HG03432 (cell line): ENCODE measurements at regions not wholly inside any gene's neighbourhood (a gene's known extent, or its start where the extent isn't known, plus 50 kb on each side); places are given as distances from the start of the nearest gene placed in this dataset.
"Not testable (repeated sequence)": the region's sequence is repeated elsewhere in the genome, so short reads cannot be mapped to it uniquely, and the experiment has no call there.

Experiments used
- ATAC-seq: cut with Tn5 transposase; IDR thresholded peaks from one replicate; pipeline ENCODE4 v1.9.1; 2021; ENCODE audit warnings: mild to moderate bottlenecking, moderate library complexity; ENCODE audit not compliant: unreplicated experiment

- not testable (repeated sequence) for ATAC-seq
These were observed 303.6 kb downstream of the ANKRD30BL start for GRCh38 chr2:131858197-131858596.
